ENCODE measurements at regions not wholly inside any gene's neighbourhood (a gene's known extent, or its start where the extent isn't known, plus 50 kb on each side); places are given as distances from the start of the nearest gene placed in this dataset.

DNA sequence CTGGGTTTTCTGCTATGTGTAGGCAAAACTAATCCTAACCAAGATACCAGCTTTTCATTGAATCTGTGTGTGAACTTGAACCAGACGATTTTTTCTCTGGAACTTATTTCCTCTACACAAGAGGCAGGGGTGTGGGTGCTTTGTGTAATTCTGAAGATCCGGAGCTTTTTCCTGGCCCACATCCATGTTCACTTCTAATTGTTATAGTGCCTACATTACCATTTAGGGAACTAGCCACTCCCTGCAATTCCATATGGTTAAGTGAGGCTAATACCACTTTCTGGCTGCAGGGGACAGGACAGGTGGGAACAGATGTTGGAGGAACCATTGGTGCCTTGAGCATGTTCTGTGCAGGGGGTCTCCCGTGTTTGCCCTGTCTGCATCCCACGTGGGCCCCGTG lies 83.4 kb upstream of the FMN2 start (continued):
- TF ChIP-seq KDM5A (IDR thresholded peaks at IDR 0.05; ENCODE audit: low read length): no peak

Measured in H1 (cell line).